Astrocyte of the cerebellum (primary cell): ENCODE measurements at regions not wholly inside any gene's neighbourhood (a gene's known extent, or its start where the extent isn't known, plus 50 kb on each side); places are given as distances from the start of the nearest gene placed in this dataset.

Source experiments
- DNase-seq: peaks from one replicate; pipeline ENCODE4 v3.0.0-alpha.2; 2011; ENCODE audit warnings: low read depth
- H3K4me3 ChIP-seq: 2 replicates; pipeline ENCODE4 v1.5.1; 2011; ENCODE audit warnings: mild to moderate bottlenecking, low read depth, low read length, moderate library complexity
- CTCF ChIP-seq: IDR thresholded peaks from 2 replicates; pipeline ENCODE4 v1.5.1; 2012; ENCODE audit warnings: low read length, low read depth, moderate library complexity, mild to moderate bottlenecking; ENCODE audit errors: missing control alignments
- in situ Hi-C: cut with HindIII; loops from 2 replicates; pipeline ENCODE4 v1.10.0; 2017; ENCODE audit warnings: low sequenced_read_pairs

- in situ Hi-C loops = no loop called here
- TF ChIP-seq CTCF = peak; percentile 99
- peak; percentile 42 for DNase-seq
- H3K4me3 ChIP-seq = no peak overlapping the region
Observed at GRCh38 chr12:13278249-13278787, 81.8 kb downstream of the EMP1 start.

- H3K4me3 ChIP-seq = no peak overlapping the region
- no peak for TF ChIP-seq CTCF
- DNase-seq = no peak
- in situ Hi-C loops = no loop called here
Observed at GRCh38 chr12:13277293-13277692, 80.8 kb downstream of the EMP1 start.

GRCh38 chr12:13275241-13276085 lies 78.9 kb downstream of the EMP1 start:
- DNase-seq = no peak
- in situ Hi-C loops = no loop called here
- no peak overlapping the region for H3K4me3 ChIP-seq
- no peak for TF ChIP-seq CTCF

GRCh38 chr12:13273850-13274249 lies 77.3 kb downstream of the EMP1 start:
- TF ChIP-seq CTCF = no peak
- DNase-seq = no peak
- in situ Hi-C loops = no loop called here
- H3K4me3 ChIP-seq = no peak overlapping the region

GRCh38 chr12:13273097-13273496 lies 76.6 kb downstream of the EMP1 start:
- DNase-seq = no peak
- in situ Hi-C loops = no loop called here
- no peak for TF ChIP-seq CTCF
- no peak overlapping the region for H3K4me3 ChIP-seq

- H3K4me3 ChIP-seq = no peak overlapping the region
- no peak for TF ChIP-seq CTCF
- no peak for DNase-seq
- in situ Hi-C loops = no loop called here
Observed at GRCh38 chr12:13270817-13271216, 74.3 kb downstream of the EMP1 start.
